ENCODE measurements at regions not wholly inside any gene's neighbourhood (a gene's known extent, or its start where the extent isn't known, plus 50 kb on each side); places are given as distances from the start of the nearest gene placed in this dataset.
"Not testable (repeated sequence)": the region's sequence is repeated elsewhere in the genome, so short reads cannot be mapped to it uniquely, and the experiment has no call there.

- no peak overlapping the region for H2AFZ ChIP-seq (ENCODE audit: low read length)
- no peaks in the 10 kb centered on the region for H3F3A ChIP-seq (ENCODE audit: low read depth)
- H3K79me2 ChIP-seq (ENCODE audit: insufficient read depth, low read length): no peaks in the 10 kb centered on the region
- no peak overlapping the region for H3K9ac ChIP-seq (ENCODE audit: low read depth, low read length, poor library complexity, severe bottlenecking)
- no peaks in the 10 kb centered on the region for H3K9me3 ChIP-seq (ENCODE audit: insufficient read depth, low read depth, low read length)
- no peak overlapping the region for H3K4me2 ChIP-seq (ENCODE audit: low read depth, low read length, poor library complexity, severe bottlenecking)
- no peaks in the 10 kb centered on the region for H3K9me2 ChIP-seq (replicated peaks; ENCODE audit: low read depth, low read length)
- no peak overlapping the region for H3K4me3 ChIP-seq (ENCODE audit: low read length, poor library complexity, severe bottlenecking)
- TF ChIP-seq, protein P1, sequence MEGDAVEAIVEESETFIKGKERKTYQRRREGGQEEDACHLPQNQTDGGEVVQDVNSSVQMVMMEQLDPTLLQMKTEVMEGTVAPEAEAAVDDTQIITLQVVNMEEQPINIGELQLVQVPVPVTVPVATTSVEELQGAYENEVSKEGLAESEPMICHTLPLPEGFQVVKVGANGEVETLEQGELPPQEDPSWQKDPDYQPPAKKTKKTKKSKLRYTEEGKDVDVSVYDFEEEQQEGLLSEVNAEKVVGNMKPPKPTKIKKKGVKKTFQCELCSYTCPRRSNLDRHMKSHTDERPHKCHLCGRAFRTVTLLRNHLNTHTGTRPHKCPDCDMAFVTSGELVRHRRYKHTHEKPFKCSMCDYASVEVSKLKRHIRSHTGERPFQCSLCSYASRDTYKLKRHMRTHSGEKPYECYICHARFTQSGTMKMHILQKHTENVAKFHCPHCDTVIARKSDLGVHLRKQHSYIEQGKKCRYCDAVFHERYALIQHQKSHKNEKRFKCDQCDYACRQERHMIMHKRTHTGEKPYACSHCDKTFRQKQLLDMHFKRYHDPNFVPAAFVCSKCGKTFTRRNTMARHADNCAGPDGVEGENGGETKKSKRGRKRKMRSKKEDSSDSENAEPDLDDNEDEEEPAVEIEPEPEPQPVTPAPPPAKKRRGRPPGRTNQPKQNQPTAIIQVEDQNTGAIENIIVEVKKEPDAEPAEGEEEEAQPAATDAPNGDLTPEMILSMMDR (conservative IDR thresholded peaks at IDR 0.05; ENCODE audit: low read length): no peak
- TF ChIP-seq EZH2phosphoT487 (IDR thresholded peaks at IDR 0.05; ENCODE audit: borderline replicate concordance): no peak
- H3K27me3 ChIP-seq (ENCODE audit: insufficient read depth, low read length, poor library complexity, severe bottlenecking): no peaks in the 10 kb centered on the region
- H4K20me1 ChIP-seq (ENCODE audit: insufficient read depth, low read length, poor library complexity, severe bottlenecking): no peaks in the 10 kb centered on the region
- H3K4me1 ChIP-seq (ENCODE audit: insufficient read depth, low read length, poor library complexity, severe bottlenecking): no peaks in the 10 kb centered on the region
- H3K36me3 ChIP-seq (ENCODE audit: insufficient read depth, low read length): no peaks in the 10 kb centered on the region
Measured at GRCh38 chr5:1955586-1955985, 72.9 kb upstream of the IRX4 start.

DNA sequence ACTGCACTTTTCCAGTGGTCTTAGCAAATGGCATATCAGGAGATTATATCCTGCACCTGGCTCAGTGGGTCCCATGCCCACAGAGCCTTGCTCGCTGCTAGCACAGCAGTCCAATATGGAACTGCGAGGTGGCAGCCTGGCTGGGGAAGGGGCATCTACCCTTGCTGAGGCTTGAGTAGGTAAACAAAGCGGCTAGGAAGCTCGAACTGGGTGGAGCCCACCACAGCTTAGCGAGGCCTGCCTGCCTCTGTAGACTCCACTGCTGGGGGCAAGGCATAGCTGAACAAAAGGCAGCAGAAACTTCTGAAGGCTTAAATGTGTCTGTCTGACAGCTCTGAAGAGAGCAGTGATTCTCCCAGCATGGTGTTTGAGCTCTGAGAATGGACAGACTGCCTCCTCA is 71.0 kb upstream of the IRX4 start:
- not testable (repeated sequence) for H3K27me3 ChIP-seq (ENCODE audit: insufficient read depth, low read length, poor library complexity, severe bottlenecking); H3K9me2 ChIP-seq (replicated peaks; ENCODE audit: low read depth, low read length); H3K4me2 ChIP-seq (ENCODE audit: low read depth, low read length, poor library complexity, severe bottlenecking); H3K4me3 ChIP-seq (ENCODE audit: low read length, poor library complexity, severe bottlenecking); H4K20me1 ChIP-seq (ENCODE audit: insufficient read depth, low read length, poor library complexity, severe bottlenecking); H3K4me1 ChIP-seq (ENCODE audit: insufficient read depth, low read length, poor library complexity, severe bottlenecking); H3K36me3 ChIP-seq (ENCODE audit: insufficient read depth, low read length); H3F3A ChIP-seq (ENCODE audit: low read depth); H3K9ac ChIP-seq (ENCODE audit: low read depth, low read length, poor library complexity, severe bottlenecking); H3K9me3 ChIP-seq (ENCODE audit: insufficient read depth, low read depth, low read length); H3K79me2 ChIP-seq (ENCODE audit: insufficient read depth, low read length); H2AFZ ChIP-seq (ENCODE audit: low read length)

- no peaks in the 10 kb centered on the region for H3K9me3 ChIP-seq (ENCODE audit: insufficient read depth, low read depth, low read length)
- H3K27me3 ChIP-seq (ENCODE audit: insufficient read depth, low read length, poor library complexity, severe bottlenecking): no peaks in the 10 kb centered on the region
- H3K4me3 ChIP-seq (ENCODE audit: low read length, poor library complexity, severe bottlenecking): no peak overlapping the region
- no peaks in the 10 kb centered on the region for H3F3A ChIP-seq (ENCODE audit: low read depth)
- no peak overlapping the region for H2AFZ ChIP-seq (ENCODE audit: low read length)
- no peaks in the 10 kb centered on the region for H3K4me1 ChIP-seq (ENCODE audit: insufficient read depth, low read length, poor library complexity, severe bottlenecking)
- no peaks in the 10 kb centered on the region for H3K9me2 ChIP-seq (replicated peaks; ENCODE audit: low read depth, low read length)
- H3K9ac ChIP-seq (ENCODE audit: low read depth, low read length, poor library complexity, severe bottlenecking): no peak overlapping the region
- H3K79me2 ChIP-seq (ENCODE audit: insufficient read depth, low read length): no peaks in the 10 kb centered on the region
- H4K20me1 ChIP-seq (ENCODE audit: insufficient read depth, low read length, poor library complexity, severe bottlenecking): no peaks in the 10 kb centered on the region
- no peaks in the 10 kb centered on the region for H3K36me3 ChIP-seq (ENCODE audit: insufficient read depth, low read length)
- no peak overlapping the region for H3K4me2 ChIP-seq (ENCODE audit: low read depth, low read length, poor library complexity, severe bottlenecking)
- no peak for TF ChIP-seq EZH2phosphoT487 (IDR thresholded peaks at IDR 0.05; ENCODE audit: borderline replicate concordance)
- TF ChIP-seq, protein P1 (conservative IDR thresholded peaks at IDR 0.05; ENCODE audit: low read length): no peak
Measured at GRCh38 chr5:1952444-1953099, 69.8 kb upstream of the IRX4 start.

- H3K79me2 ChIP-seq (ENCODE audit: insufficient read depth, low read length): no peaks in the 10 kb centered on the region
- no peaks in the 10 kb centered on the region for H3K36me3 ChIP-seq (ENCODE audit: insufficient read depth, low read length)
- no peak overlapping the region for H3K9ac ChIP-seq (ENCODE audit: low read depth, low read length, poor library complexity, severe bottlenecking)
- H3K4me1 ChIP-seq (ENCODE audit: insufficient read depth, low read length, poor library complexity, severe bottlenecking): no peaks in the 10 kb centered on the region
- H3K4me3 ChIP-seq (ENCODE audit: low read length, poor library complexity, severe bottlenecking): no peak overlapping the region
- TF ChIP-seq, protein P1 (conservative IDR thresholded peaks at IDR 0.05; ENCODE audit: low read length): no peak
- TF ChIP-seq EZH2phosphoT487 (IDR thresholded peaks at IDR 0.05; ENCODE audit: borderline replicate concordance): no peak
- H3K9me2 ChIP-seq (replicated peaks; ENCODE audit: low read depth, low read length): no peaks in the 10 kb centered on the region
- no peaks in the 10 kb centered on the region for H3K27me3 ChIP-seq (ENCODE audit: insufficient read depth, low read length, poor library complexity, severe bottlenecking)
- H3F3A ChIP-seq (ENCODE audit: low read depth): no peaks in the 10 kb centered on the region
- H3K4me2 ChIP-seq (ENCODE audit: low read depth, low read length, poor library complexity, severe bottlenecking): no peak overlapping the region
- no peaks in the 10 kb centered on the region for H4K20me1 ChIP-seq (ENCODE audit: insufficient read depth, low read length, poor library complexity, severe bottlenecking)
- H2AFZ ChIP-seq (ENCODE audit: low read length): no peak overlapping the region
- no peaks in the 10 kb centered on the region for H3K9me3 ChIP-seq (ENCODE audit: insufficient read depth, low read depth, low read length)
Measured at GRCh38 chr5:1952021-1952420, 69.3 kb upstream of the IRX4 start.

Data from Loucy (cell line).